Liver (tissue), 7 donors: ENCODE measurements at regions not wholly inside any gene's neighbourhood (a gene's known extent, or its start where the extent isn't known, plus 50 kb on each side); places are given as distances from the start of the nearest gene placed in this dataset.

Experiments used
- DNase-seq: peaks from one replicate; pipeline ENCODE4 v3.0.0-alpha.2; 2017; ENCODE audit warnings: low spot score
- H3K27ac ChIP-seq, 2 donors: one replicate each; pipeline ENCODE4 v1.7.0; 2013; ENCODE audit warnings: inconsistent platforms in 2 of 2, low read length in 2 of 2, control low read depth in 1 of 2, low read depth in 1 of 2, mild to moderate bottlenecking in 1 of 2
- H3K27me3 ChIP-seq, 4 donors: one replicate each; pipeline versions ENCODE4 v1.6.1 to v1.7.0; 2013; ENCODE audit warnings: low read length in 3 of 4, inconsistent platforms in 1 of 4, mild to moderate bottlenecking in 1 of 4, moderate library complexity in 1 of 4; ENCODE audit not compliant: control insufficient read depth in 4 of 4, insufficient read depth in 4 of 4
- H3K36me3 ChIP-seq, 4 donors: one replicate each; pipeline versions ENCODE4 v1.6.1 to v1.7.0; 2013; ENCODE audit warnings: low read length in 3 of 4, mild to moderate bottlenecking in 3 of 4, low read depth in 1 of 4, moderate library complexity in 1 of 4; ENCODE audit not compliant: control insufficient read depth in 4 of 4, insufficient read depth in 3 of 4
- H3K4me1 ChIP-seq, 4 donors: one replicate each; pipeline versions ENCODE4 v1.6.1 to v1.7.0; 2013; ENCODE audit warnings: low read length in 3 of 4, mild to moderate bottlenecking in 3 of 4, moderate library complexity in 1 of 4; ENCODE audit not compliant: control insufficient read depth in 4 of 4, insufficient read depth in 4 of 4
- H3K4me3 ChIP-seq, 3 donors: one replicate each; pipeline versions ENCODE4 v1.6.1 to v1.7.0; 2013; ENCODE audit warnings: low read length in 3 of 3, control low read depth in 1 of 3, low read depth in 1 of 3, mild to moderate bottlenecking in 1 of 3
- H3K9ac ChIP-seq, 2 donors: one replicate each; pipeline ENCODE4 v1.7.0; 2013; ENCODE audit warnings: low read length in 2 of 2, mild to moderate bottlenecking in 2 of 2, moderate library complexity in 2 of 2, control low read depth in 1 of 2, low read depth in 1 of 2
- H3K9me3 ChIP-seq, 4 donors: one replicate each; pipeline versions ENCODE4 v1.6.1 to v1.7.0; 2013; ENCODE audit warnings: low read length in 3 of 4; ENCODE audit not compliant: control insufficient read depth in 4 of 4
- ATF3 ChIP-seq: IDR thresholded peaks from 2 replicates; pipeline ENCODE4 v1.6.1; 2016; ENCODE audit warnings: antibody characterized with exemption
- EGR1 ChIP-seq, 2 donors: IDR thresholded peaks; 2 replicates each; pipeline ENCODE4 v1.6.1; 2016 to 2018; ENCODE audit warnings: antibody characterized with exemption in 2 of 2, low read depth in 2 of 2
- FOXA2 ChIP-seq: IDR thresholded peaks from 2 replicates; pipeline ENCODE4 v1.6.1; 2016; ENCODE audit warnings: antibody characterized with exemption
- HNF4A ChIP-seq, 2 donors: conservative IDR thresholded peaks; 2 replicates each; pipeline ENCODE4 v1.6.1; 2016; ENCODE audit warnings: antibody characterized with exemption in 2 of 2, mild to moderate bottlenecking in 2 of 2
- JUND ChIP-seq, 2 donors: IDR thresholded peaks; 2 replicates each; pipeline ENCODE4 v1.6.1; 2016; ENCODE audit warnings: antibody characterized with exemption in 2 of 2
- MAX ChIP-seq: IDR thresholded peaks from 2 replicates; pipeline ENCODE4 v1.6.1; 2016; ENCODE audit warnings: antibody characterized with exemption
- NR2F2 ChIP-seq: IDR thresholded peaks from 2 replicates; pipeline ENCODE4 v1.6.1; 2016; ENCODE audit warnings: antibody characterized with exemption
- RAD21 ChIP-seq, 2 donors: IDR thresholded peaks; 2 replicates each; pipeline ENCODE4 v1.6.1; 2016; ENCODE audit warnings: antibody characterized with exemption in 2 of 2, mild to moderate bottlenecking in 2 of 2
- REST ChIP-seq: IDR thresholded peaks from 2 replicates; pipeline ENCODE4 v1.6.1; 2016; ENCODE audit warnings: antibody characterized with exemption, mild to moderate bottlenecking
- RXRA ChIP-seq, 2 donors: IDR thresholded peaks; 2 replicates each; pipeline ENCODE4 v1.6.1; 2017 to 2018; ENCODE audit warnings: antibody characterized with exemption in 2 of 2, mild to moderate bottlenecking in 1 of 2
- SP1 ChIP-seq: IDR thresholded peaks from 2 replicates; pipeline ENCODE4 v1.6.1; 2018; ENCODE audit warnings: antibody characterized with exemption, mild to moderate bottlenecking
- TAF1 ChIP-seq: conservative IDR thresholded peaks from 2 replicates; pipeline ENCODE4 v1.6.1; 2016; ENCODE audit warnings: antibody characterized with exemption, mild to moderate bottlenecking
- YY1 ChIP-seq: IDR thresholded peaks from 2 replicates; pipeline ENCODE4 v1.6.1; 2016; ENCODE audit warnings: antibody characterized with exemption, mild to moderate bottlenecking
- WGBS: extraction: QIAGEN DNeasy Blood & Tissue Kit; methylation state at CpG from one replicate; pipeline ENCODE4 v1.1.7; 2013; 5-methylcytosine and 5-hydroxymethylcytosine counted together
- donor health status: healthy.
- donor health status: healthy.
- donor health status: healthy.
- donor health status: healthy.

- H3K27ac ChIP-seq, result no peak overlapping the region
- H3K4me1 ChIP-seq, result no peaks in the 10 kb centered on the region
- TF ChIP-seq HNF4A (conservative IDR thresholded peaks at IDR 0.05), result no peak
- TF ChIP-seq NR2F2, result no peak
- no peak for TF ChIP-seq RAD21 (IDR thresholded peaks at IDR 0.05)
- TF ChIP-seq REST, result no peak
- TF ChIP-seq JUND (IDR thresholded peaks at IDR 0.05), result no peak
- TF ChIP-seq EGR1 (IDR thresholded peaks at IDR 0.05; ENCODE audit: low read depth in 2 of 2), result no peak
- no peak for TF ChIP-seq SP1
- H3K36me3 ChIP-seq, result no peaks in the 10 kb centered on the region
- no peaks in the 10 kb centered on the region for H3K9me3 ChIP-seq
- no peak overlapping the region for H3K9ac ChIP-seq
- 78% methylated on average over 3 of the region's 3 CpGs for WGBS
- no peaks in the 10 kb centered on the region for H3K27me3 ChIP-seq
- DNase-seq, result no peak
- H3K4me3 ChIP-seq, result no peak overlapping the region
These were observed 62.5 kb upstream of the LEP start for GRCh38 chr7:128178611-128179010.

- TF ChIP-seq FOXA2, result no peak
- no peak for TF ChIP-seq YY1
- no peak for TF ChIP-seq RXRA (IDR thresholded peaks at IDR 0.05)
- TF ChIP-seq REST, result no peak
- TF ChIP-seq ATF3, result no peak
- no peak for TF ChIP-seq TAF1
- TF ChIP-seq MAX, result no peak
- DNase-seq, result no peak
- H3K27ac ChIP-seq, result no peak overlapping the region
- H3K9me3 ChIP-seq, result peaks cover 0 to under 1% (median 0%) of the 10 kb centered on the region in 4 donors
- no peak overlapping the region for H3K9ac ChIP-seq
- H3K27me3 ChIP-seq, result peaks cover 0 to 5% (median 1%) of the 10 kb centered on the region in 4 donors
- H3K36me3 ChIP-seq, result no peaks in the 10 kb centered on the region
- 69% methylated on average over 16 of the region's 16 CpGs for WGBS
- no peak overlapping the region for H3K4me3 ChIP-seq
- no peaks in the 10 kb centered on the region for H3K4me1 ChIP-seq
These were observed 52.5 kb upstream of the LEP start for GRCh38 chr7:128188396-128189230.
